Activated CD4-positive, alpha-beta T cell treated with anti-CD3 and anti-CD28 coated beads, Interleukin-2, amount 10 ng/mL, durations not matched to agents 7 days and 5 days (primary cell): ENCODE measurements at regions not wholly inside any gene's neighbourhood (a gene's known extent, or its start where the extent isn't known, plus 50 kb on each side); places are given as distances from the start of the nearest gene placed in this dataset.
"Not testable (repeated sequence)": the region's sequence is repeated elsewhere in the genome, so short reads cannot be mapped to it uniquely, and the experiment has no call there.

Experiments used
- CTCF ChIA-PET: fragments of 350-600 bp; sonication (Branson Sonifier 250); formaldehyde crosslinking; loops from one replicate; lab custom pipeline; 2021; ENCODE audit warnings: antibody characterized with exemption; lab: Charles Lee
- POLR2A ChIA-PET: fragments of 350-600 bp; sonication (Branson Sonifier 250); formaldehyde crosslinking; loops from one replicate; lab custom pipeline; 2021; ENCODE audit warnings: antibody characterized with exemption; lab: Charles Lee
- DNase-seq: peaks from one replicate; pipeline ENCODE4 v3.0.0-alpha.2; 2020
- H3K27ac Mint-ChIP-seq: one replicate; pipeline ENCODE4 v1.8.0; 2021; ENCODE audit warnings: mild to moderate bottlenecking, moderate library complexity, mixed read lengths
- H3K27me3 Mint-ChIP-seq: one replicate; pipeline ENCODE4 v1.8.0; 2021; ENCODE audit warnings: mixed read lengths
- H3K36me3 Mint-ChIP-seq: one replicate; pipeline ENCODE4 v1.8.0; 2021; ENCODE audit warnings: low read depth, mixed read lengths
- H3K4me1 Mint-ChIP-seq: one replicate; pipeline ENCODE4 v1.8.0; 2021; ENCODE audit warnings: mixed read lengths
- H3K4me3 Mint-ChIP-seq: one replicate; pipeline ENCODE4 v1.8.0; 2021; ENCODE audit warnings: mild to moderate bottlenecking, moderate library complexity, mixed read lengths
- H3K9me3 Mint-ChIP-seq: one replicate; pipeline ENCODE4 v1.8.0; 2021; ENCODE audit warnings: mixed read lengths

DNA sequence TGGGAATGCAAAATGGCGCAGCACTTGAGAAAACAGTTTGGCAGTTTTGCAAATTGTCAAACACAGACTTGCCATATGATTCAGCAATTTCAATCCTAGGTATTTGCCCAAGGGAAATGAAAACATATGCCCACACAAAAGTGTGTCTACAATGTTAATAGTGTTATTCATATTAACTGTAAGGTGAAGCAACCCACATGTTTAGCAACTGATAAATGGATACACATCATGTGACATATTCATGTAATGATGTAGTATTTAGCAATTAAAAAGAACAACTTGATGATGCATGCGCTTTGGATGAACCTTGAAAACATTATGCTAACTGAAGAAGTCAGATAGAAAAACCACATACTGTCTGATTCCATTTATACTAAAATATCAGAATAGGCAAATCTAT, 539.0 kb upstream of the PPP2R3A start:
- H3K36me3 Mint-ChIP-seq = no peaks in the 10 kb centered on the region
- H3K4me1 Mint-ChIP-seq = no peaks in the 10 kb centered on the region
- CTCF ChIA-PET = no interaction called here
- H3K9me3 Mint-ChIP-seq = no peaks in the 10 kb centered on the region
- H3K27ac Mint-ChIP-seq = no peak overlapping the region
- H3K27me3 Mint-ChIP-seq = no peaks in the 10 kb centered on the region
- H3K4me3 Mint-ChIP-seq = no peak overlapping the region
- DNase-seq = no peak
- POLR2A ChIA-PET = no interaction called here

DNA sequence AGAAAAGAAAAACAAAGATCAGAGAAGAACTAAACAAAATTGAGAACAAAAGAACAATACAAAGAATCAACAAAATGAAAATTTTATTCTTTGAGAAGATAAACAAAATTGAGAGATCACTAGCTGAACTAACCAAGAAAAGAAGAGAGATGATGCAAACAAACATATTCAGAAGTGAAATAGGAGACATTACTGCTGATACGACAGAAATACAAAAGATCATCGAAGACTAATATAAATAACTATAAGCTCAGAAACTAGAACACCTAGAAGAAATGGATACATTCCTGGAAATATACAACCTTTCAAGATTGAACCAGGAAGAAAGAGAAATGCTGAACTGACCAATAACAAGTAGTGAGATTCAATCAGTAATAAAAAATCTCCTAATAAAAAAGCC, 533.1 kb upstream of the PPP2R3A start:
- no peak overlapping the region for H3K27ac Mint-ChIP-seq
- H3K27me3 Mint-ChIP-seq = no peaks in the 10 kb centered on the region
- POLR2A ChIA-PET = no interaction called here
- H3K36me3 Mint-ChIP-seq = no peaks in the 10 kb centered on the region
- no peak overlapping the region for H3K4me3 Mint-ChIP-seq
- no peak for DNase-seq
- H3K9me3 Mint-ChIP-seq = peaks cover 3% of the 10 kb centered on the region
- H3K4me1 Mint-ChIP-seq = no peaks in the 10 kb centered on the region
- CTCF ChIA-PET = no interaction called here

DNA sequence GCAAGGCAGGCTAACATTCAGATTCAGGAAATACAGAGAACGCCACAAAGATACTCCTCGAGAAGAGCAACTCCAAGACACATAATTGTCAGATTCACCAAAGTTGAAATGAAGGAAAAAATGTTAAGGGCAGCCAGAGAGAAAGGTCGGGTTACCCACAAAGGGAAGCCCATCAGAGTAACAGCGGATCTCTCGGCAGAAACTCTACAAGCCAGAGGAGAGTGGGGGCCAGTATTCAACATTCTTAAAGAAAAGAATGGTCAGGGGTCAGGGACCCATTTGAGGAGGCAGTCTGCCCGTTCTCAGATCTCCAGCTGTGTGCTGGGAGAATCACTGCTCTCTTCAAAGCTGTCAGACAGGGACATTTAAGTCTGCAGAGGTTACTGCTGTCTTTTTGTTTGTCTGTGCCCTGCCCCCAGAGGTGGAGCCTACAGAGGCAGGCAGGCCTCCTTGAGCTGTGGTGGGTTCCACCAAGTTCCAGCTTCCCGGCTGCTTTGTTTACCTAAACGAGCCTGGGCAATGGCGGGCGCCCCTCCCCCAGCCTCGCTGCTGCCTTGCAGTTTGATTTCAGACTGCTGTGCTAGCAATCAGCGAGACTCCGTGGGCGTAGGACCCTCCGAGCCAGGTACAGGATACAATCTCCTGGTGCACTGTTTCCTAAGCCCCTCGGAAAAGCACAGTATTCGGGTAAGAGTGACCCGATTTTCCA, 526.5 kb upstream of the PPP2R3A start:
- H3K27me3 Mint-ChIP-seq, H3K4me1 Mint-ChIP-seq, CTCF ChIA-PET, H3K36me3 Mint-ChIP-seq, H3K4me3 Mint-ChIP-seq, H3K9me3 Mint-ChIP-seq, H3K27ac Mint-ChIP-seq, POLR2A ChIA-PET, DNase-seq: not testable (repeated sequence)

DNA sequence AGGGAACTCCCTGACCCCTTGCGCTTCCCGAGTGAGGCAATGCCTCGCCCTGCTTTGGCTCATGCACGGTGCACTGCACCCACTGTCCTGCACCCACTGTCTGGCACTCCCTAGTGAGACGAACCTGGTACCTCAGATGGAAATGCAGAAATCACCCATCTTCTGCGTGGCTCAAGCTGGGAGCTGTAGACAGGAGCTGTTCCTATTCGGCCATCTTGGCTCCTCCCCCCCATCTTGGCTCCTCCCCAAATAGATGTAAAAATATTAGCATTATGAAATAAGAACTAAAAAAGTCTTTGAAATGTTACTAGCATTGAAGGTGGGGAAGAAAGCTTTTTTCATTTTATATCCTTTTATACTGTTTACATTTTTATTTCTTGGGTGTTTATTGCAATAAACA, 525.9 kb upstream of the PPP2R3A start:
- H3K4me3 Mint-ChIP-seq, H3K27me3 Mint-ChIP-seq, H3K27ac Mint-ChIP-seq, CTCF ChIA-PET, H3K9me3 Mint-ChIP-seq, POLR2A ChIA-PET, H3K36me3 Mint-ChIP-seq, H3K4me1 Mint-ChIP-seq, DNase-seq: not testable (repeated sequence)

DNA sequence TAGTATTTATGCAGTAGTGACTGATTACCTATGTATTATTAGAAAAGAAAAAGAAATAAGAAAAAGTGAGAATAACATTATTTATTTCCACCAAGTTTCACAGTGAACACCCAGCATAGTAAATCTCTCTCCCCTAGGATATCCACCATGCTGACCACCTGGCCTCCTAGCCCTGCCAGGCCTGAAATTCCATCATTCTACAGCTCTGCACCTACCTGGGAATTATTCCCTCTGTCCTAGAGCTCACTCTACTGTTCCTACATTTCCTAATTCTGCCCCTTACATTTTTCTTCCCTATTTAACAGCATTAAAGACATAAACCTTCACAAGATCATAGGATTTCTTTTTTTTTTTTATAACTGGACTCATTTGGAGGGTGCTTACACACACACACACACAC, 525.3 kb upstream of the PPP2R3A start:
- H3K4me1 Mint-ChIP-seq = no peaks in the 10 kb centered on the region
- DNase-seq = no peak
- ChIA-PET CTCF (no interaction called here), POLR2A (no interaction called here)
- no peaks in the 10 kb centered on the region for H3K27me3 Mint-ChIP-seq
- no peaks in the 10 kb centered on the region for H3K9me3 Mint-ChIP-seq
- H3K36me3 Mint-ChIP-seq = no peaks in the 10 kb centered on the region
- no peak overlapping the region for H3K4me3 Mint-ChIP-seq
- H3K27ac Mint-ChIP-seq = no peak overlapping the region

DNA sequence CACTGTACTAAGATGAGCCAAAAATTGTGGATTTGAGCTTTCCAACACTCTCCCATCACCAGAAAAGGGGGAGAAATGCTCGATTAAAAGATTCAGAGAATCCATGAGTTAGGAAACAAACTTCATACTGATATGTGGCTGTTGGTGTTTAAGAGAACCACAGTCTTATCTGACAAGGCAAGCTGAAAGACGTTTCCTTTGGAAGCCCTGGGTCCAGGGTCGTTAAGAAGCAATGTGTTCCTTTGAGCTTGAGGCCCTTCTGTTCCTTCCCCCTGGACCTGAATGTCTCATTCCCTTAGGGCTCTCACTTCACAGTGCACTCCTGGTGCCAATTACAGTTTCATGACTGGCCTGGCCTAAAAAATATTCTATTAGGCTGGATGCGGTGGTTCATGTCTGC, 524.8 kb upstream of the PPP2R3A start:
- Mint-ChIP-seq H3K9me3 (no peaks in the 10 kb centered on the region), H3K4me1 (no peaks in the 10 kb centered on the region), H3K4me3 (no peak overlapping the region), H3K36me3 (no peaks in the 10 kb centered on the region), H3K27me3 (no peaks in the 10 kb centered on the region), H3K27ac (no peak overlapping the region)
- ChIA-PET POLR2A (no interaction called here), CTCF (no interaction called here)
- DNase-seq = no peak

DNA sequence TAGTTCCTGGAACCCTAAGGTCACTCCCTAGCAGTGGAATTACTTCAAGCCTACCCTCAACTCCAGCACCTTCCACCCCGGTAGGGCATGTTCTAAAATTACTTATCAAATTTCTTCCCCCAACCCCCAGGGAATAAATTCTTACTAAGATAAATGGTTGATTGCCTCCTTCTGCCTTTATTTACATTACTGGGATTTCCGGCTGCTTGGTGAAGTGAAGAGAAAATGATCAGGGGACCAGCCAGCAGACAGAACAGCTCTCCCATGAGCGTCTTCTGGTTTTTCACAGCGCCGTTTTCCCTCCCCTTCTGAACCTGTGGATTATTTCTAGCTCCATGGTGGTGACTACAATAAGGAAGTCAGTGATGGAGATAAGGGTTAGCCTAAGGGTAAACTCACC, 521.5 kb upstream of the PPP2R3A start:
- DNase-seq = no peak
- CTCF ChIA-PET = no interaction called here
- Mint-ChIP-seq H3K9me3 (no peaks in the 10 kb centered on the region), H3K27me3 (no peaks in the 10 kb centered on the region), H3K4me3 (no peak overlapping the region), H3K4me1 (no peaks in the 10 kb centered on the region), H3K27ac (no peak overlapping the region), H3K36me3 (no peaks in the 10 kb centered on the region)
- POLR2A ChIA-PET = no interaction called here

DNA sequence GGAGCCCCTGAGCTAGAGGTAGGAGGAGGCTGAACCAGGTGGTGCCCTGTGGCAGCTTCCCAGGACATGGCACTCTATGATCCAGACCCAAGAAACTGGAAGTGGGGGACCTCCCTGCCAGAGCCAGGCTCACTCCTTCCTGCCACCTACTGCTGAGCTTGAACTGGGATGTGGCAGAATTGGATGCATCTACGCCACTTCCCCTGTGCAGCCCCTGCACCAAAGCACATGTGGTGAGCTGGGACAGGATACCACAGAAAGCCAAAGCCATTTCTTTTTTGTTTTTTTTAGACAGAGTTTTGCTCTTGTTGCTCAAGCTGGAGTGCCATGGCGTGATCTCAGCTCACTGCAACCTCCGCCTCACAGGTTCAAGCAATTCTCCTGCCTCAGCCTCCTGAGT, 518.0 kb upstream of the PPP2R3A start:
- no peaks in the 10 kb centered on the region for H3K27me3 Mint-ChIP-seq
- H3K4me3 Mint-ChIP-seq = no peak overlapping the region
- ChIA-PET CTCF (interaction anchor here (1.0 kb wide), 1 partner anchor 105 kb away, joined by 3 read pairs; no protein-coding TSS in a partner anchor), POLR2A (no interaction called here)
- H3K27ac Mint-ChIP-seq = no peak overlapping the region
- H3K36me3 Mint-ChIP-seq = no peaks in the 10 kb centered on the region
- DNase-seq = no peak
- H3K4me1 Mint-ChIP-seq = no peaks in the 10 kb centered on the region
- H3K9me3 Mint-ChIP-seq = no peaks in the 10 kb centered on the region

DNA sequence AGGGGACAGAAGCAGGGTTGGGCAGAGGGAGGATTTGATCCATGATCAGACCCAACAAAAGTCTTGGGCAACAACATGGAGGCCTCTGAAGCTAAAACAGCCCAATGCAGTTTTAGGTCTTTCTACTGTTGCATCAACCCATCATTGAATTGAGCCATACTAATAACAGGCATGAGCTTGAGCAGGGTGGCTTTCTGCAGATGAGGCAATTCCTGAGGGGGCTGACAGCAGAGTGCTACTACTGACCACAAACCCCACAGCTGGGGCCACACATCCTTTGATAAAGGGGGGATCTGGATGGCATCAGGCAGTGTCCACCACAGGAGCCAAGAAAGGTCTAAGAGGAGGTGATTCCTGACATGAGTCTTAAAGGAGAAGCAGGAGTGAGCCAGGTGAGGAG, 517.0 kb upstream of the PPP2R3A start:
- DNase-seq = no peak
- Mint-ChIP-seq H3K27ac (no peak overlapping the region), H3K36me3 (no peaks in the 10 kb centered on the region), H3K4me3 (no peak overlapping the region), H3K9me3 (no peaks in the 10 kb centered on the region), H3K4me1 (no peaks in the 10 kb centered on the region), H3K27me3 (no peaks in the 10 kb centered on the region)
- ChIA-PET CTCF (no interaction called here), POLR2A (no interaction called here)

DNA sequence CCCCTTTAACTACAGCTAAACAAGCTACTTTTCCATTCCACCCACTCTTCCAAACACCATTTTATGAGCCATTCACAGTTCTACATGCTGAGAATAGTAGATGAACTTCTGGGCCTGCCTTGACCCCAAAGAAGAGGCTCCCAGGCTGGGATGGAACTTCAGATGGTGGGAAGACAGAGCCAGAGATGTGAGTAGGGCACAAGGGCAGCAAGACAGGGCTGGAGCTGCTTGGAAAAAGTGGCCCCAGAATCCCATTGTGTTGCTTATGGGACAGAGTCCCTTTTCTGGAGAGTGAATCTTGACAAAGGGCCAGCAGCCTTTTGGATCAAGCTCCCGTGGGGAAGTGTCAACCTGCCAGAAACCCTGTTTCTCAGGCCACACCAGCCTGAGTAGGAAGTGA, 516.5 kb upstream of the PPP2R3A start:
- no peak for DNase-seq
- POLR2A ChIA-PET = no interaction called here
- no peaks in the 10 kb centered on the region for H3K9me3 Mint-ChIP-seq

DNA sequence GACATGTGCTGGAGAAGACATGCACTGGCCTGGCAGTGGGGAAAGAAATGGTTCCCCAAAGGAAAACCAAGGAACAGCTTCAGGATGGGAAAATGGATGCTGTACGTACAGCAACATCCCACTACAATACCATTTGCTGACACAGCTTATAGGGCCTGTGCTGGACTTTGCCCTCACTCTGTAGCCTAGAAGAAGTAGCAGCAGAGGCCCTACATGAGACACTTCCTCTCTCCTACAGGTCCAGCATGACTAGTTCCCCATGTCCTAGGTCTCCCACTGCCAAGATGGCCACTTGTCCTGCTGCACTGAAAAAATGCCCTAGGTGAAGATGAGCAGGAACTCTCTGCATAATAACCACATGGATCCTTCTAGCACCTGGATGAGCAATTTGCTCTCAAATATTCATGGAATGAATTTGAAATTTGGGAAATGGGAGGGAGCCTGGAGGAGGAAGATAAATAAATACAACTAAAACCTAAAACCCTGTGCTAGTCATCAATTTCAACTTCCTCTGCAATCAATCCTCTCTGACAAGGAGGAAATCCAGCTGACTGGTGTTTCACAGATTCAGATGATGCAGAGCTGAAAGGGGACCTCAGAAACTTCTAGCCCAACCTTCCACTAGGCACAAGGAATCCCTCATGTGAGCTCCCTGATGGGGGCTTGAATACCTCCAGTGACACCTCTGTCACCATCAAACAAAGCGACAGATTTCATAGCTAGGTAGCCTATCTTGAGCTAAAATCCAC, 514.3 kb upstream of the PPP2R3A start:
- Mint-ChIP-seq H3K27me3 (no peaks in the 10 kb centered on the region), H3K27ac (no peak overlapping the region), H3K4me3 (no peak overlapping the region), H3K36me3 (no peaks in the 10 kb centered on the region), H3K4me1 (no peaks in the 10 kb centered on the region), H3K9me3 (no peaks in the 10 kb centered on the region)
- DNase-seq = no peak
- POLR2A ChIA-PET = no interaction called here
- CTCF ChIA-PET = interaction anchor here (1.8 kb wide), 1 partner anchor 10 kb away, joined by 3 read pairs; no protein-coding TSS in a partner anchor

More for the DNA sequence above, 516.5 kb upstream of the PPP2R3A start:
- Mint-ChIP-seq H3K27me3 (no peaks in the 10 kb centered on the region), H3K4me3 (no peak overlapping the region), H3K27ac (no peak overlapping the region), H3K36me3 (no peaks in the 10 kb centered on the region), H3K4me1 (no peaks in the 10 kb centered on the region)
- CTCF ChIA-PET = no interaction called here

DNA sequence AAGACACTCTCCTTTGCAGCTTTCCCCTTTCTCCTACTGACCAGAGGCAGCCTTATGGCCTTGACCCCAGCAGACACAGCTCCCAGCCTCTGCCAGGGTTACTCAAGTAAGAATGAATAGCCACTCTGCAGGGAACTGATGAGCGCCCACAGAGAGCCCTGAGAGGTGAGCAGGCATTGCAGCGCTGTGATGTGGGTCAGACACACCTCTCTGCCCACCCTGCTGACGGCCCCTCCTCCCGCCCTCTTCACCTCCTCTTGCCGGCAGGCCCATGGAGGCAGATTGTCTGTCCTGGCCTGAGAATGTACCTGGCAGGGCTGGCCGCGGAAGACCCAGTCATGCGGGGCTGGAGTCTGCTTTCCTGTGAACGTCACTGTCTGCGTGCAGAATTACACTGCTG, 512.6 kb upstream of the PPP2R3A start:
- ChIA-PET CTCF (no interaction called here), POLR2A (no interaction called here)
- no peak for DNase-seq
- Mint-ChIP-seq H3K4me3 (no peak overlapping the region), H3K27me3 (no peaks in the 10 kb centered on the region), H3K36me3 (no peaks in the 10 kb centered on the region), H3K27ac (no peak overlapping the region), H3K9me3 (no peaks in the 10 kb centered on the region), H3K4me1 (no peaks in the 10 kb centered on the region)

DNA sequence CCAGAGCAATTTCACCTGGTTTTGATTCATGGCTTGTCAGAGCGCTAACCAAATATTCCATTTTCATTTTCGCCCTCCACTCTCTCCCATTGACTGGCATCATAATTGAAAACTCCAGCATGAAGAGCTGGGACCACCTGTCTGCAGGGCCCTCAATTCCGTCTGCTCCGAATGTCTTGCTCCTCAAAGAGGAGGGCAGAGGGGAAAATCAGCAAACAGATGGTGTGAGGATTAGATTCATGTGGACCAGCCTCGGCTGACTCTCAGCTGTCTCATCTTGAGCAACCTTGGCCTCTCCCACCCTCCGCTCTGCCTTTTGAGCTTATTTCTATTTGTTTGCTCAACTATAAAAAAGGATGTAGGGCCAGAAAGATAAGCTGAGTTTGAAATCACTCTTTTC, 512.2 kb upstream of the PPP2R3A start:
- POLR2A ChIA-PET = no interaction called here

DNA sequence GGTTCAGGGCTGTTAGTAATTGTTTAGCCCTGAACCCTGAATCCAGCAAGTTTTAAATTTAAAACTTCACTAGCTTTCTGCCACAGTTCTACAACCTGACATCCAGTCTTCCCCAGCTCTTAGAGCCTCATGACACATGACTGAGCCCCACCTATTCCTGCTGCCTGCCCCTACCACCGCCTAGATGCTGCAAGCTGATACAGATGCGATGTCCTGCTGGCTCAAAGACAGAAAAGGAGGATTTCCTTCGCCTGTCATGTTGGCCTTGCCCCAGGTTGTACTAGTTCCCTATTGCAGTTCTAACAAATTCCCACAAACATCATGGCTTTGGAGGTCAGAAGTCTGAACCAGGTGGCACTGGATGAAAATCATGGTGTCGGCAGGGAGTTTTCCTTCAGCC, 510.6 kb upstream of the PPP2R3A start:
- no peaks in the 10 kb centered on the region for H3K9me3 Mint-ChIP-seq
- H3K4me3 Mint-ChIP-seq = no peak overlapping the region
- no peak for DNase-seq
- H3K4me1 Mint-ChIP-seq = no peaks in the 10 kb centered on the region
- H3K27ac Mint-ChIP-seq = no peak overlapping the region
- ChIA-PET CTCF (no interaction called here), POLR2A (no interaction called here)
- H3K36me3 Mint-ChIP-seq = no peaks in the 10 kb centered on the region
- no peaks in the 10 kb centered on the region for H3K27me3 Mint-ChIP-seq

More for the DNA sequence above, 512.2 kb upstream of the PPP2R3A start:
- H3K27ac Mint-ChIP-seq = no peak overlapping the region
- no peaks in the 10 kb centered on the region for H3K27me3 Mint-ChIP-seq
- no peaks in the 10 kb centered on the region for H3K36me3 Mint-ChIP-seq
- no peaks in the 10 kb centered on the region for H3K9me3 Mint-ChIP-seq
- CTCF ChIA-PET = no interaction called here
- no peak overlapping the region for H3K4me3 Mint-ChIP-seq
- no peak for DNase-seq
- no peaks in the 10 kb centered on the region for H3K4me1 Mint-ChIP-seq
